Right lobe of liver (tissue), 6 donors: ENCODE measurements at regions not wholly inside any gene's neighbourhood (a gene's known extent, or its start where the extent isn't known, plus 50 kb on each side); places are given as distances from the start of the nearest gene placed in this dataset.

Experiments used
- ATAC-seq, 4 donors: fragments of 200-7000 bp; cut with Tn5 transposase; one replicate each; pipeline ENCODE4 v1.9.1; 2020; ENCODE audit warnings: mild to moderate bottlenecking in 4 of 4, moderate library complexity in 4 of 4
- DNase-seq, 3 donors: peaks; one replicate each; pipeline ENCODE4 v3.0.0-alpha.2; 2020
- H3K27ac ChIP-seq, 3 donors: fragments of 200-600 bp; one replicate each; pipeline ENCODE4 v1.8.0; 2022
- H3K27me3 ChIP-seq, 2 donors: fragments of 200-600 bp; one replicate each; pipeline ENCODE4 v1.8.0; 2022
- H3K36me3 ChIP-seq, 4 donors: fragments of 200-600 bp; sonication (generic) in 1 of 4; one replicate each; pipeline versions ENCODE4 v1.5.1 to v1.8.0; 2017 to 2022; ENCODE audit warnings: control low read depth in 1 of 4
- H3K4me1 ChIP-seq, 4 donors: fragments of 200-600 bp; sonication (generic) in 1 of 4; one replicate each; pipeline versions ENCODE4 v1.5.1 to v1.8.0; 2017 to 2022; ENCODE audit warnings: control low read depth in 1 of 4
- H3K4me3 ChIP-seq, 3 donors: fragments of 200-600 bp; one replicate each; pipeline ENCODE4 v1.8.0; 2022
- H3K9me3 ChIP-seq, 4 donors: fragments of 200-600 bp; sonication (generic) in 1 of 4; one replicate each; pipeline versions ENCODE4 v1.5.1 to v1.8.0; 2017 to 2022; ENCODE audit warnings: control low read depth in 1 of 4
- POLR2A ChIP-seq: fragments of 450-650 bp; IDR thresholded peaks from one replicate; pipeline ENCODE4 v1.6.1; 2017; ENCODE audit warnings: antibody characterized with exemption, mild to moderate bottlenecking
- WGBS: methylation state at CpG from one replicate; pipeline ENCODE4 v1.1.6; 2018; ENCODE audit warnings: low coverage, low lambda C conversion rate; ENCODE audit not compliant: insufficient coverage; ENCODE audit errors: missing lambda C conversion rate; 5-methylcytosine and 5-hydroxymethylcytosine counted together
- intact Hi-C, 2 donors: fragments of 100-400 bp; cut with DNase I; formaldehyde crosslinking; loops; one replicate each; pipeline versions ENCODE4 v1.11.2 to v1.14.1; 2022
- TF ChIP-seq, protein P1 (sequence below), 4 donors: fragments of 200-600 bp in 3 of 4; fragments of 450-650 bp in 1 of 4; IDR thresholded peaks; one replicate each; pipeline versions ENCODE4 v1.5.1 to v1.8.0; 2016 to 2022; ENCODE audit warnings: antibody characterized with exemption in 4 of 4, mild to moderate bottlenecking in 2 of 4
- donor health status: DM: no; HTN: yes; CAD: no.
- donor health status: DM: no; HTN: no; CAD: no.
- donor health status: DM: no; HTN: no; CAD: no.
- donor health status: DM: no; HTN: yes; CAD: no.
- donor health status: DM: no; HTN: yes; CAD: no.

DNA sequence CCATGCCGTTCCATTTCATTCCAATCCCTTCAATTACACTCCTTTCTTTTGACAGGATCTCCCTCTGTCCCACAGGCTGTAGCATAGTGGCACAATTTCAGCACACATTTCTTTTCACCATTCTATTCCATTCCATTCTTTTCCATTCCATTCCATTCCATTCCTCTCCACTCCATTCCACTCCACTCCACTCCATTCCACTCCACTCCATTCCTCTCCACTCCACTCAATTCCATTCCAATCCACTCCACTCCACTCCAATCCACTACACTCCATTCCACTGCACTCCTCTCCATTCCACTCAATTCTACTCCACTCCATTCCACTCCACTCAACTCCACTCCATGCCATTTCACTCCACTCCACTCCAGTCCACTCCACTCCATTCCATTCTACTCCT lies 1495.1 kb downstream of the TSPY10 start:
- Histone ChIP-seq H3K4me3 (no peak overlapping the region), H3K27ac (no peak overlapping the region), H3K36me3 (no peaks in the 10 kb centered on the region), H3K9me3 (no peaks in the 10 kb centered on the region), H3K4me1 (no peaks in the 10 kb centered on the region), H3K27me3 (no peaks in the 10 kb centered on the region)
- WGBS = no CpG with 5 or more reads among the region's 1 CpG
- TF ChIP-seq POLR2A = no peak
- TF ChIP-seq, protein P1, sequence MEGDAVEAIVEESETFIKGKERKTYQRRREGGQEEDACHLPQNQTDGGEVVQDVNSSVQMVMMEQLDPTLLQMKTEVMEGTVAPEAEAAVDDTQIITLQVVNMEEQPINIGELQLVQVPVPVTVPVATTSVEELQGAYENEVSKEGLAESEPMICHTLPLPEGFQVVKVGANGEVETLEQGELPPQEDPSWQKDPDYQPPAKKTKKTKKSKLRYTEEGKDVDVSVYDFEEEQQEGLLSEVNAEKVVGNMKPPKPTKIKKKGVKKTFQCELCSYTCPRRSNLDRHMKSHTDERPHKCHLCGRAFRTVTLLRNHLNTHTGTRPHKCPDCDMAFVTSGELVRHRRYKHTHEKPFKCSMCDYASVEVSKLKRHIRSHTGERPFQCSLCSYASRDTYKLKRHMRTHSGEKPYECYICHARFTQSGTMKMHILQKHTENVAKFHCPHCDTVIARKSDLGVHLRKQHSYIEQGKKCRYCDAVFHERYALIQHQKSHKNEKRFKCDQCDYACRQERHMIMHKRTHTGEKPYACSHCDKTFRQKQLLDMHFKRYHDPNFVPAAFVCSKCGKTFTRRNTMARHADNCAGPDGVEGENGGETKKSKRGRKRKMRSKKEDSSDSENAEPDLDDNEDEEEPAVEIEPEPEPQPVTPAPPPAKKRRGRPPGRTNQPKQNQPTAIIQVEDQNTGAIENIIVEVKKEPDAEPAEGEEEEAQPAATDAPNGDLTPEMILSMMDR (IDR thresholded peaks at IDR 0.05) = no peak
- intact Hi-C loops = no loop called here
- DNase-seq (no peak), ATAC-seq (peak in 1 of 4 donors; percentile 51)

DNA sequence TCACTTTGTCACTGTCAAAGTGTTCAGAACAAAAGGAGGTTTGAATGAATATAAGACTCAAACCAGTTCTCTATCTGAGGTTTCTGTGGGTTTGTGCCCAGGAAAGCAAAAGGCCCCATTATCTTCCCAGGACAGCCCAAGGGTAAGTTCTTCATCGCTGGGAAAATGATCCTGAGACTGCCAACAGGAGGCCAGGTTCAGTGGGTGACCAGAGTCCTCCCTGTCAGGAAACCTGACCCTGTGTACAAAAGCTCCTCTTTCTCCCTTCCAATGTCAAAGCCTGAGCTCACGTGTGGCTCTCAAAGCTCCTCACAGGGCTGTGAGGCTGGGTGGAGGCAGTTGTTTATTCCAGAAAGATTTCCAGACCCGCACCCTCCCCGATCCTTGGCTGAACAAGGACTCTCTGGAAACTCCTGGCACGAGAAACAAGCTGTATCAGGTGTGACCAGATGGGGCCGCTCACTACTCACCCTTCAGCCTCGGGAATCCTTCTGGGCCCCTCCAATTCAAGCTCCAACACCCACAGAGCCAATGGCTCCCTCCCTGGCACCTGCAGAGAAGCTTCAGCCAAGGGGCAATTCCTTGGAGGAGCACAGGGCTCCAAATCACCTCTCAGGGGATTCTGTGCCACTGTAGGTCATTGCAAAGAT lies 1516.7 kb downstream of the TSPY10 start:
- peak in 1 of 3 donors; percentile 44 for DNase-seq

DNA sequence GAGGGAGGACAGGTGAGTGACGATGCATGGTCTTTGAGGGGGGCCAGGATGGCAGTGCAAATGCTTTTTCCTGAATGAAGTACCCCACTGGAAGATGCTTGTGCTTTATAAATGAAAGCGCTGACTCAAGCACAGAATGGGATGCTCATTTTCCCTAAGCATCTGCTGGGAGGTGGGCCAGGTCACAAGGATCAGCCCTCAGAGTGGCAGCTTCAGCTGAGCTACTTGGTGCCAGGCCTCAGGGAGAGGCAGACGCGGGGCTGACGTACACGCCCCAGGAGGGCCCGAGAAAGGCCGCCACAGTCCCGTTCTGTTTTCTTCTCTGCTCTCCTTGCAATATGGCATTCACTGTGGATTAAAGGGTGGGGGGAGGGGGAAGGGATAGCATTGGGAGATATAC lies 1535.8 kb downstream of the TSPY10 start:
- TF ChIP-seq POLR2A = no peak
- TF ChIP-seq, protein P1 (IDR thresholded peaks at IDR 0.05) = no peak
- ATAC-seq = no peak
- no peak overlapping the region for H3K27ac ChIP-seq
- H3K4me1 ChIP-seq = no peaks in the 10 kb centered on the region
- intact Hi-C loops = no loop called here
- no peak for DNase-seq
- H3K4me3 ChIP-seq = no peak overlapping the region
- H3K27me3 ChIP-seq = no peaks in the 10 kb centered on the region
- no peaks in the 10 kb centered on the region for H3K36me3 ChIP-seq
- no CpG with 5 or more reads among the region's 9 CpGs for WGBS
- H3K9me3 ChIP-seq = no peaks in the 10 kb centered on the region

More for the DNA sequence above, 1516.7 kb downstream of the TSPY10 start:
- no peak for TF ChIP-seq POLR2A
- TF ChIP-seq, protein P1 (IDR thresholded peaks at IDR 0.05) = no peak
- no peak overlapping the region for H3K4me3 ChIP-seq
- ATAC-seq = peak in 1 of 4 donors; percentile 84
- no CpG with 5 or more reads among the region's 7 CpGs for WGBS
- no peak overlapping the region for H3K27ac ChIP-seq
- no peaks in the 10 kb centered on the region for H3K27me3 ChIP-seq
- intact Hi-C loops = no loop called here
- no peaks in the 10 kb centered on the region for H3K9me3 ChIP-seq
- H3K4me1 ChIP-seq = no peaks in the 10 kb centered on the region
- no peaks in the 10 kb centered on the region for H3K36me3 ChIP-seq

DNA sequence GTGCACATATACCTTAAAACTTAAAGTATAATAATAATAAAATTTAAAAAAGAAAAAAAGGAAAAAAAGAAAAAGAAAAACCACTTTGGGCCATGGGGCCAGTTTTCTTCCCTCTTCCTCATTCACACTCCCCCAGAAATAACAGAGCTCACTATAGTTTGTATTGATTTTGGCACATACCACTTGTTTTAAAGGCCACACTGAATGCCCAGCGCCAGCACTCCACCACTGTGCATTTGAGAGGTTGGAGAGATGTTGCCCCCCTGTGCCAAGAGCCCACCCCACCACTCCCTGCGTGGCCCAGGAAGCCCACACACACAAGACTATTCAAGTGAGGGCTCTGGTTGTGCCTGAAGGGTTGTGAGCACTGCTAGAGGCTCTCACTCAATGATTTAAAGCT lies 1536.3 kb downstream of the TSPY10 start:
- Histone ChIP-seq H3K27ac (no peak overlapping the region), H3K4me1 (no peaks in the 10 kb centered on the region), H3K27me3 (no peaks in the 10 kb centered on the region), H3K9me3 (no peaks in the 10 kb centered on the region), H3K36me3 (no peaks in the 10 kb centered on the region), H3K4me3 (no peak overlapping the region)
- DNase-seq = no peak
- ATAC-seq = peak in 1 of 4 donors; percentile 83
- TF ChIP-seq POLR2A = no peak
- intact Hi-C loops = no loop called here
- WGBS = no CpG with 5 or more reads among the region's 2 CpGs

DNA sequence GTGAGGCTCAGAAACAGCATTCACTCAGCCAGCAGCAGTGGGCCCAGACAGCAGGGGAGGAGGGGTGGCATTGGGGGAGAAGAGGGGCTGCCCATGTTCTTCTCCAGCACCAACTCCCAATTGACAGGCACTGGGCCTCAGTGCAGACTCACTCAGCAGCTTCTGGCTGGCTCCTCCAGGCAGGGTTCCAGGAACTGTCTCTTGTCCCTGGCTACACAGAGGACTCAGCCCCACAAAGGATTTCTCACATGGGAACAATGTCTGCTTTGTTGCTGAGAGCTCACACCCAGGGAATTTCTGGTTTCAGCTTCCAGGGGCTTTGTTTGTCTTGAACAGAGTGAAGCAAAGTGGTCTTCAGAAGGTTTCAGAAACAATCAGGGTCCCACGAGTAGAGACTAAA lies 1536.7 kb downstream of the TSPY10 start:
- H3K4me1 ChIP-seq = no peaks in the 10 kb centered on the region
- no peak overlapping the region for H3K27ac ChIP-seq
- no peaks in the 10 kb centered on the region for H3K9me3 ChIP-seq
- H3K4me3 ChIP-seq = no peak overlapping the region
- no CpG with 5 or more reads among the region's 1 CpG for WGBS
- no peaks in the 10 kb centered on the region for H3K36me3 ChIP-seq
- DNase-seq (peak in 1 of 3 donors; percentile 49), ATAC-seq (peak in 1 of 4 donors; percentile 82)
- no peak for TF ChIP-seq POLR2A
- TF ChIP-seq, protein P1 (IDR thresholded peaks at IDR 0.05) = no peak
- intact Hi-C loops = no loop called here
- H3K27me3 ChIP-seq = no peaks in the 10 kb centered on the region
